ENCODE measurements at regions not wholly inside any gene's neighbourhood (a gene's known extent, or its start where the extent isn't known, plus 50 kb on each side); places are given as distances from the start of the nearest gene placed in this dataset.
"Not testable (repeated sequence)": the region's sequence is repeated elsewhere in the genome, so short reads cannot be mapped to it uniquely, and the experiment has no call there.

DNA sequence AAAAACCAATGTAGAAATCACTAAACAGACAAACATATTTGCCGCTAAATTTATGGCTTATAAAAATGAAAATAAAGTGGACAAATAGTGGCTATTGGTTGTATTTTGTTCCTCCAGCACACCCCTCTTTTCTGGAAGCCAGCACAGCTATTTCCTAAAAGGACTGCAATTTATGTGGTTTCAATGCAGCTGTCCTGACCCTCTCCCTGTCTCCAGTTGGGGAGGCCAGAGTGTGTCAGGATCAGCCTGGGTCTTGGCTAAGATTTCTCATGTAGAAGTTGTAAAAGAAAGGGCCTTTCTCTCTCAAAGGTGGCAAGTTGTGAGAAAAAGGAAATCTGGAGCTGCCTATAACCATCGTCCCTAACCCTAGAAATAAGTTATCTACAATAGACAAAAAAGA, 165.6 kb downstream of the ALDH8A1 start:
- H3K36me3 Mint-ChIP-seq = no peaks in the 10 kb centered on the region

DNA sequence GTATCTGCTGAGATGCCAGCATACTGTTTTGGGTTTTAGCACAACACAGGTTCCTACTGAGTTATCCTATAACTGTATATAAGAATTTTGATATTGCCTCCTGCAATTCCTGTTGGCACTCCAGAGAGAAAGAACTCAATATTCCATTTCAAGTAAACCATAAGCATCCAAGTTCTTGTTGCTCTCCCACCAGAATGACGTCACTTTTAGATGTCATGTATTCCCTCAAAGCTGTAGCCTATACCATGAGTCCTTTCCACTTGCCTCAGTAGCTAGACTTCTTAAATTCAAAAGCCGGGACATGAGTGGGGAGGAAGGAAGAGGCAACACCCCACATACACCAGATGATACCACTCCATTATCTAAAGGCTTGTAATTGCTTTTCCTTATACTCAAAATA, 171.5 kb downstream of the ALDH8A1 start:
- H3K27me3 Mint-ChIP-seq = peaks cover 8% of the 10 kb centered on the region
- no peaks in the 10 kb centered on the region for H3K36me3 Mint-ChIP-seq
- DNase-seq (ENCODE audit: low spot score in 2 of 2) (no peak), ATAC-seq (ENCODE audit: low read depth) (no peak)
- H3K9me3 Mint-ChIP-seq = peaks cover 12% of the 10 kb centered on the region
- no peaks in the 10 kb centered on the region for H3K4me1 Mint-ChIP-seq
- no peak overlapping the region for H3K4me3 Mint-ChIP-seq
- H3K27ac Mint-ChIP-seq = no peak overlapping the region

More for the DNA sequence above, 165.6 kb downstream of the ALDH8A1 start:
- Mint-ChIP-seq H3K27ac (no peak overlapping the region), H3K27me3 (peaks cover 4% of the 10 kb centered on the region), H3K4me3 (no peak overlapping the region), H3K9me3 (peaks cover 5% of the 10 kb centered on the region), H3K4me1 (no peaks in the 10 kb centered on the region)
- ATAC-seq (ENCODE audit: low read depth) (no peak), DNase-seq (ENCODE audit: low spot score in 2 of 2) (no peak)

GRCh38 chr6:134774201-134774638, 175.7 kb downstream of the ALDH8A1 start:
- ATAC-seq (ENCODE audit: low read depth) (no peak), DNase-seq (ENCODE audit: low spot score in 2 of 2) (no peak)
- Mint-ChIP-seq H3K27me3 (peaks cover 12% of the 10 kb centered on the region), H3K4me1 (no peaks in the 10 kb centered on the region), H3K36me3 (no peaks in the 10 kb centered on the region), H3K4me3 (no peak overlapping the region), H3K9me3 (peaks cover 7% of the 10 kb centered on the region), H3K27ac (no peak overlapping the region)

- ATAC-seq (ENCODE audit: low read depth) (no peak), DNase-seq (ENCODE audit: low spot score in 2 of 2) (no peak)
- Mint-ChIP-seq H3K4me1 (no peaks in the 10 kb centered on the region), H3K36me3 (no peaks in the 10 kb centered on the region), H3K27ac (no peak overlapping the region), H3K27me3 (peaks cover 15% of the 10 kb centered on the region), H3K9me3 (peaks cover 3% of the 10 kb centered on the region), H3K4me3 (no peak overlapping the region)
These were observed 177.1 kb downstream of the ALDH8A1 start for GRCh38 chr6:134772671-134773360.

DNA sequence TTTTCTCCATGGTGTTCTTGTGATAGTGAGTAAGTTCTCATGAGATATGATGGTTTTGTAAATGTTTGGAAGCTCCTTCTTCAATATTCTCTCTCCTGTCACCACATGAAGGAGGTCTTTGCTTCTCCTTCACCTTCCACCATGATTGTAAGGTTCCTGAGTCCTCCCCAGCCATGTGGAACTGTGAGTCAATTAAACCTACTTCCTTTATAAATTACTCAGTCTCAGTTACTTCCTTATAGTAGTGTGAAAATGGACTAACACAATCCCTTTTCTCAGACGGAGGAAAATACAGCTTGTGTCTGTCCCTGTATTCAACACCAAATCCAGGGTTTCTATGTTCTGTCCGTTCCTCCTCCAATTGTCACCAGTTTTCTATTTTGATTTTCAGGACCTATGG, 181.0 kb downstream of the ALDH8A1 start:
- Mint-ChIP-seq H3K27me3 (peaks cover 11% of the 10 kb centered on the region), H3K36me3 (no peaks in the 10 kb centered on the region), H3K9me3 (no peaks in the 10 kb centered on the region), H3K4me1 (no peaks in the 10 kb centered on the region), H3K27ac (no peak overlapping the region), H3K4me3 (no peak overlapping the region)
- no peak for DNase-seq (ENCODE audit: low spot score in 2 of 2)
- no peak for ATAC-seq (ENCODE audit: low read depth)

GRCh38 chr6:134766497-134766896, 183.4 kb downstream of the ALDH8A1 start:
- Mint-ChIP-seq H3K27ac (no peak overlapping the region), H3K9me3 (no peaks in the 10 kb centered on the region), H3K27me3 (peaks cover 8% of the 10 kb centered on the region), H3K4me3 (no peak overlapping the region), H3K36me3 (no peaks in the 10 kb centered on the region), H3K4me1 (no peaks in the 10 kb centered on the region)
- ATAC-seq (ENCODE audit: low read depth) = no peak
- DNase-seq (ENCODE audit: low spot score in 2 of 2) = no peak

- no peaks in the 10 kb centered on the region for H3K36me3 Mint-ChIP-seq
- ATAC-seq (ENCODE audit: low read depth) (no peak), DNase-seq (ENCODE audit: low spot score in 2 of 2) (no peak)
- no peaks in the 10 kb centered on the region for H3K9me3 Mint-ChIP-seq
- no peaks in the 10 kb centered on the region for H3K4me1 Mint-ChIP-seq
- H3K4me3 Mint-ChIP-seq = no peak overlapping the region
- H3K27me3 Mint-ChIP-seq = peaks cover 5% of the 10 kb centered on the region
- no peak overlapping the region for H3K27ac Mint-ChIP-seq
These were observed 185.2 kb downstream of the ALDH8A1 start for GRCh38 chr6:134764741-134765140.

GRCh38 chr6:134763575-134763974, 186.3 kb downstream of the ALDH8A1 start:
- not testable (repeated sequence) for H3K4me1 Mint-ChIP-seq; H3K27me3 Mint-ChIP-seq; H3K27ac Mint-ChIP-seq; H3K4me3 Mint-ChIP-seq; H3K36me3 Mint-ChIP-seq; H3K9me3 Mint-ChIP-seq; ATAC-seq (ENCODE audit: low read depth); DNase-seq (ENCODE audit: low spot score in 2 of 2)

DNA sequence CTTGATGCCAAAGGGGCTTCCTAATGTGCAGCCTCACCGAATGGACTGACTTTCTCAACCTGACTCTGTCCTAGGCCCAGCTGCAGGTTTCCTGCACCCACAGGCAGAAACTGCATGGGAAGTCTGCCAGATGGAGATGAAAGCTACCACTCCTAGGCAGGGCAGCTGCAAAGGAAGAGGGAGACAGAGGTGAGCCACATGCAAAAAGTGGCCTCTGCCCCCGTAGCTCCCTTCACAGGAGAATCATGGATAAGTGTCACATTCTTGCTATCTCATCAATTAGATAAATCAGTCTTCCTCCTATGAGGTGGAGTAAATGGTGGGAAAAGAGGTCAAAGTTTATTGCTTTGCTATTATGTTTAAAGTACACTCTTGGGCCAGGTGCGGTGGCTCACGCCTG, 191.3 kb downstream of the ALDH8A1 start:
- DNase-seq (ENCODE audit: low spot score in 2 of 2) (no peak), ATAC-seq (ENCODE audit: low read depth) (no peak)
- no peak overlapping the region for H3K4me3 Mint-ChIP-seq
- no peak overlapping the region for H3K27ac Mint-ChIP-seq
- no peaks in the 10 kb centered on the region for H3K27me3 Mint-ChIP-seq
- H3K36me3 Mint-ChIP-seq = no peaks in the 10 kb centered on the region
- no peaks in the 10 kb centered on the region for H3K9me3 Mint-ChIP-seq
- H3K4me1 Mint-ChIP-seq = no peaks in the 10 kb centered on the region

DNA sequence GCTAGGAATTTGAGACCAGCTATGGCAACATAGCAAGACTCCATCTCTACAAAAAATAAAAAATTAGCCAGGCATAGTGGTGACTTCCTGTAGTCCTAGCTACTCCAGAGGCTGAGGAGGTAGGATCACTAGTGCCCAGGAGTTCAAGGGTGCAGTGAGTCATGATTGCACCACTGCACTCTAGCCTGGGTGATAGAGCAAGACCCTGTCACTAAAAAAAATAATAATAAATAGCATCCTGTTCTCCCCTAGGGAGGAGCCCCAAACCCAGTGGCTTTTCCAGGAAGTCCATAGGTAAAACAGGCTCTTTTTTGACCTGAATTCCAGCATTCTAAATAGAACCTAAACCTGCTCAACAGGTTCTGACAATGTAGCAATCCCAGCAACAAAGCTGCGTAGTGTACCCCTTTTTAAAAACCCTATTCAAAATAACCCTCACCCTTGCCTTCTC, 192.0 kb downstream of the ALDH8A1 start:
- H3K36me3 Mint-ChIP-seq = no peaks in the 10 kb centered on the region
- no peaks in the 10 kb centered on the region for H3K9me3 Mint-ChIP-seq
- no peaks in the 10 kb centered on the region for H3K4me1 Mint-ChIP-seq
- ATAC-seq (ENCODE audit: low read depth) = no peak
- no peak overlapping the region for H3K4me3 Mint-ChIP-seq
- DNase-seq (ENCODE audit: low spot score in 2 of 2) = no peak
- no peak overlapping the region for H3K27ac Mint-ChIP-seq
- H3K27me3 Mint-ChIP-seq = no peaks in the 10 kb centered on the region

DNA sequence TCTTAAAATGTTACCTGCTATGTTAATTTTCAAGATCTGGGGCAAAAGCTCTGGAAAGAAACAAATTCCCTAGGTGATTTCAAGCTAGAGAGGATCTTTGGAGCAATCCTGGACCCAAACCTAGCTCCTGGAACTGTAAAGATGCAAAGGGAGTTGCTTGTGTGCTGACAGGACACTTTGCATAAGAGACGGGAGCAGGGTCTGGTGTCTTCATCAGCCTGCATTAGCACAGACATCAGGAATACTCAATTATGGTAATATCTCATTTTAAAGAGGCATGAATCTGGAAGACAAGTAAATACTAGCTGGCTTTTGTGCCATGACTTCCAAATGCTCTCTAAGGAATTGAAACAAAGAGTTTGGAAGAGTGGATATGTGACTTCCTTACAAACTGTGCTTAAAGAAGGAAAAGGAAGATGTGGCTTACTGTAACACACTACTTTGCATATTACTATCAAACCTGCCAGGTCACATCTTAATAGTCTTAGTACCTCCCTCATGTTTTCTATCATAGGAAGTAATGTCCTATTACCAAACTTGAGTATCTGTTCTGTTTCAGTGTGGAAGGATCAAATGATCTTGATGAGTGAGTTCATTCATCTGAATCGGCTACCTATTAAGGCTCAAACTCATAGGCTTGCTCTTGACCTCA, 193.4 kb downstream of the ALDH8A1 start:
- H3K36me3 Mint-ChIP-seq = no peaks in the 10 kb centered on the region
- no peaks in the 10 kb centered on the region for H3K4me1 Mint-ChIP-seq
- H3K27ac Mint-ChIP-seq = no peak overlapping the region
- DNase-seq (ENCODE audit: low spot score in 2 of 2) (no peak), ATAC-seq (ENCODE audit: low read depth) (no peak)
- no peaks in the 10 kb centered on the region for H3K9me3 Mint-ChIP-seq
- no peaks in the 10 kb centered on the region for H3K27me3 Mint-ChIP-seq
- no peak overlapping the region for H3K4me3 Mint-ChIP-seq

- Mint-ChIP-seq H3K27me3 (no peaks in the 10 kb centered on the region), H3K27ac (no peak overlapping the region), H3K9me3 (no peaks in the 10 kb centered on the region), H3K4me3 (no peak overlapping the region), H3K36me3 (no peaks in the 10 kb centered on the region), H3K4me1 (no peaks in the 10 kb centered on the region)
- no peak for DNase-seq (ENCODE audit: low spot score in 2 of 2)
- no peak for ATAC-seq (ENCODE audit: low read depth)
These were observed 195.7 kb downstream of the ALDH8A1 start for GRCh38 chr6:134754013-134754690.

DNA sequence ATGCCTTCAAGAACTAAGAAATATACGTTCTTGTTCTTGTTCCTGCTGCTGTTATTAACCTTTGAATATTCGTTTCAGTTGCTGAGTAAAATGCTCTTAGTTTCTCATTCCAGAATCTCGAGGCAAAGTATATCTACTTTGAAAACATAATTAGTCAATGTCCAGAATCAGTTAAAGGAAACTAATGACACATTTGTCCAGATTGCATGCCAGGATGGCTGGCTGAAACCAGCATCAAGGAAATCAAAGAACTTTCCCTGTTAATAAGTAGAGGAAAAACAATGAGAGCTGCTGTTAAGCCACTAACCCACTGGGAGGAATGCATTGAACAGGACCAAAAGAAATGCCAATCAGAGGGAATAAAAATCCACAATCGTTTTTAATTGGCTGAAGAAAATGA, 196.9 kb downstream of the ALDH8A1 start:
- Mint-ChIP-seq H3K4me1 (no peaks in the 10 kb centered on the region), H3K27me3 (no peaks in the 10 kb centered on the region), H3K9me3 (no peaks in the 10 kb centered on the region), H3K27ac (no peak overlapping the region), H3K36me3 (no peaks in the 10 kb centered on the region), H3K4me3 (no peak overlapping the region)
- ATAC-seq (ENCODE audit: low read depth) (no peak), DNase-seq (ENCODE audit: low spot score in 2 of 2) (no peak)

- ATAC-seq (ENCODE audit: low read depth) = no peak
- no peak overlapping the region for H3K27ac Mint-ChIP-seq
- H3K9me3 Mint-ChIP-seq = no peaks in the 10 kb centered on the region
- no peaks in the 10 kb centered on the region for H3K4me1 Mint-ChIP-seq
- no peaks in the 10 kb centered on the region for H3K36me3 Mint-ChIP-seq
- H3K27me3 Mint-ChIP-seq = no peaks in the 10 kb centered on the region
- H3K4me3 Mint-ChIP-seq = no peak overlapping the region
- DNase-seq (ENCODE audit: low spot score in 2 of 2) = no peak
These were observed 197.5 kb downstream of the ALDH8A1 start for GRCh38 chr6:134752445-134752844.

Data from memory B cell (primary cell).